Central memory CD8-positive, alpha-beta T cell (primary cell): ENCODE measurements at regions not wholly inside any gene's neighbourhood (a gene's known extent, or its start where the extent isn't known, plus 50 kb on each side); places are given as distances from the start of the nearest gene placed in this dataset.
"Not testable (repeated sequence)": the region's sequence is repeated elsewhere in the genome, so short reads cannot be mapped to it uniquely, and the experiment has no call there.

Source experiments
- ATAC-seq: fragments of 150-1000 bp; cut with Tn5 transposase; replicated peaks from 2 replicates; pipeline ENCODE4 v1.10.0; 2022; ENCODE audit warnings: mild to moderate bottlenecking, moderate FRiP score, moderate number of reproducible peaks; ENCODE audit not compliant: poor library complexity, severe bottlenecking; ENCODE audit errors: extremely low read depth
- DNase-seq, 2 donors: peaks; one replicate each; pipeline ENCODE4 v3.0.0; 2021; ENCODE audit warnings: low spot score in 2 of 2
- H3K27ac Mint-ChIP-seq: one replicate; pipeline ENCODE4 v1.8.0; 2022; ENCODE audit warnings: low read depth, mild to moderate bottlenecking, moderate library complexity, mixed read lengths
- H3K27me3 Mint-ChIP-seq: one replicate; pipeline ENCODE4 v1.8.0; 2022; ENCODE audit warnings: mixed read lengths
- H3K36me3 Mint-ChIP-seq: one replicate; pipeline ENCODE4 v1.8.0; 2022; ENCODE audit warnings: mild to moderate bottlenecking, moderate library complexity, mixed read lengths; ENCODE audit not compliant: insufficient read depth
- H3K4me1 Mint-ChIP-seq: one replicate; pipeline ENCODE4 v1.8.0; 2022; ENCODE audit warnings: mixed read lengths
- H3K4me3 Mint-ChIP-seq: one replicate; pipeline ENCODE4 v1.8.0; 2022; ENCODE audit warnings: mild to moderate bottlenecking, moderate library complexity, mixed read lengths
- H3K9me3 Mint-ChIP-seq: one replicate; pipeline ENCODE4 v1.8.0; 2022; ENCODE audit warnings: mixed read lengths

- H3K36me3 Mint-ChIP-seq, H3K27ac Mint-ChIP-seq, H3K27me3 Mint-ChIP-seq, DNase-seq, H3K4me1 Mint-ChIP-seq, H3K4me3 Mint-ChIP-seq, ATAC-seq: not testable (repeated sequence)
- peaks cover 14% of the 10 kb centered on the region for H3K9me3 Mint-ChIP-seq
Observed at GRCh38 chr11:129572667-129573066, 197.0 kb downstream of the BARX2 start.

DNA sequence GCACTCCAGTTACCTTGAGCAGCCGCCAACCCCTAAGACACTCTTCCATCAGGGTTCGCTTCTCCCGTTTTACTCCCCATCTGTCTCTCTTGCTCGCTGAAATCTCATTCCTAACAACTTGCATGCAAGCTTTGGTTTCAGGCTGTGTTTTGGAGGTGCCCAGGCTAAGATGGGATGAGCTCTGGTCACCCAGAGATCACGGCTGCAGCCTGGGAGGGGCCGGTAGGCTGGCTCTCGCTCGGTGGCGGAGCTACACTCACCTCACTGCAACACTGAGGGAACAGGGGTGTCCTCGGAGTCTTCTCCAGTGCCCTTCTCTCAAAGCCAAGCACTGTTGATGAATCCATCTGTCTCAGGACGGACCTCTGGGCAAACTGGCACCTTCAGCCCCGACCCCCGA lies 197.5 kb downstream of the BARX2 start:
- no peak for ATAC-seq
- Mint-ChIP-seq H3K27ac (no peak overlapping the region), H3K4me1 (no peaks in the 10 kb centered on the region)

DNA sequence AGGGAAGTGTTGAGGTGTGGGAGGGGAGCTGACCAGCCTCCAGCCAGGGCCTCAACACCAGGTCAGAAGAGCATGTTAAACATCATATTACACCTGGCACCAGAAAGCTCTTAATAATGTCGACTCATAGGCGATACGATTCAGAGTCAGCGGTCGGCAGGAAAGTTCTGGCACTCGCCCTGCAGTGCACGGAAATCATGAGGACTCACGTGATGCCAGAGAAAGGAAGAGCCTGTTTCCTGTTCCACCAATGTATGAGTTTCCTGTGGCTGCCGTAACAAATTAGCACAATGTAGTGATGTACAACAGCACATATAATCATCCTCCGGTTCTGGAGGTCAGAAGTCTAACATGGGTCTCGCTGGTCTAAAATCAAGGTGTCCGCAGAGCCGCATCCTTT lies 198.8 kb downstream of the BARX2 start:
- ATAC-seq: no peak
- H3K4me3 Mint-ChIP-seq: no peak overlapping the region
- H3K4me1 Mint-ChIP-seq: no peaks in the 10 kb centered on the region
- no peaks in the 10 kb centered on the region for H3K27me3 Mint-ChIP-seq
- H3K9me3 Mint-ChIP-seq: peaks cover 13% of the 10 kb centered on the region
- no peaks in the 10 kb centered on the region for H3K36me3 Mint-ChIP-seq
- no peak overlapping the region for H3K27ac Mint-ChIP-seq
- DNase-seq: no peak

More for the DNA sequence above, 197.5 kb downstream of the BARX2 start:
- H3K36me3 Mint-ChIP-seq: no peaks in the 10 kb centered on the region
- DNase-seq: no peak
- no peak overlapping the region for H3K4me3 Mint-ChIP-seq
- peaks cover 14% of the 10 kb centered on the region for H3K9me3 Mint-ChIP-seq
- no peaks in the 10 kb centered on the region for H3K27me3 Mint-ChIP-seq

DNA sequence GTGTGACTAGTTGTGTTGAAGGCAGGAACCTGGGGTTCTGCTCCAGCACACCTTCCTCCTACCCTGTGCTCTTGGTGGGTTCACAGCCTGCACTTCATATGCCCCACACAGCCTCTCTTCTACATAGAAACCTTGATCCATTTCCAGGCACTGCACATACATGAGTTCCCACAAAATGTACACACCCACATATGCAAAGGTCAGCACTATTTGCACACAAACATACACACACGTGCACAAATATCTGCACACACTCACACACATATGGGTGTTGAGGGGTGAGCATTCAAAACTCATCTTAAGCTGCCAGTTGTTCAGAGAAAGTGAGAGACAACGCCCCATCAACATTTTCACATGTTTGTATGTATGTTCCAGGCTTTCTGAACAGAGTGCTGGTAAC lies 201.0 kb downstream of the BARX2 start:
- Mint-ChIP-seq H3K4me1 (no peaks in the 10 kb centered on the region), H3K27me3 (no peaks in the 10 kb centered on the region), H3K36me3 (no peaks in the 10 kb centered on the region), H3K9me3 (peaks cover 5% of the 10 kb centered on the region), H3K27ac (no peak overlapping the region), H3K4me3 (no peak overlapping the region)
- ATAC-seq (no peak), DNase-seq (no peak)

- H3K4me3 Mint-ChIP-seq: no peak overlapping the region
Observed at GRCh38 chr11:129578006-129578405, 202.4 kb downstream of the BARX2 start.

GRCh38 chr11:129580278-129580677 lies 204.6 kb downstream of the BARX2 start:
- H3K9me3 Mint-ChIP-seq: peaks cover 5% of the 10 kb centered on the region
- H3K4me3 Mint-ChIP-seq: no peak overlapping the region
- no peak for ATAC-seq
- H3K36me3 Mint-ChIP-seq: no peaks in the 10 kb centered on the region
- no peaks in the 10 kb centered on the region for H3K4me1 Mint-ChIP-seq
- no peaks in the 10 kb centered on the region for H3K27me3 Mint-ChIP-seq
- no peak overlapping the region for H3K27ac Mint-ChIP-seq
- DNase-seq: no peak

More at GRCh38 chr11:129578006-129578405, 202.4 kb downstream of the BARX2 start:
- H3K27ac Mint-ChIP-seq: no peak overlapping the region
- H3K36me3 Mint-ChIP-seq: no peaks in the 10 kb centered on the region
- no peaks in the 10 kb centered on the region for H3K4me1 Mint-ChIP-seq
- ATAC-seq: no peak
- H3K27me3 Mint-ChIP-seq: no peaks in the 10 kb centered on the region
- DNase-seq: no peak
- peaks cover 5% of the 10 kb centered on the region for H3K9me3 Mint-ChIP-seq

- Mint-ChIP-seq H3K36me3 (no peaks in the 10 kb centered on the region), H3K4me3 (no peak overlapping the region), H3K4me1 (no peaks in the 10 kb centered on the region), H3K27me3 (no peaks in the 10 kb centered on the region), H3K9me3 (no peaks in the 10 kb centered on the region), H3K27ac (no peak overlapping the region)
- ATAC-seq: no peak
- no peak for DNase-seq
Observed at GRCh38 chr11:129584316-129584715, 208.7 kb downstream of the BARX2 start.

DNA sequence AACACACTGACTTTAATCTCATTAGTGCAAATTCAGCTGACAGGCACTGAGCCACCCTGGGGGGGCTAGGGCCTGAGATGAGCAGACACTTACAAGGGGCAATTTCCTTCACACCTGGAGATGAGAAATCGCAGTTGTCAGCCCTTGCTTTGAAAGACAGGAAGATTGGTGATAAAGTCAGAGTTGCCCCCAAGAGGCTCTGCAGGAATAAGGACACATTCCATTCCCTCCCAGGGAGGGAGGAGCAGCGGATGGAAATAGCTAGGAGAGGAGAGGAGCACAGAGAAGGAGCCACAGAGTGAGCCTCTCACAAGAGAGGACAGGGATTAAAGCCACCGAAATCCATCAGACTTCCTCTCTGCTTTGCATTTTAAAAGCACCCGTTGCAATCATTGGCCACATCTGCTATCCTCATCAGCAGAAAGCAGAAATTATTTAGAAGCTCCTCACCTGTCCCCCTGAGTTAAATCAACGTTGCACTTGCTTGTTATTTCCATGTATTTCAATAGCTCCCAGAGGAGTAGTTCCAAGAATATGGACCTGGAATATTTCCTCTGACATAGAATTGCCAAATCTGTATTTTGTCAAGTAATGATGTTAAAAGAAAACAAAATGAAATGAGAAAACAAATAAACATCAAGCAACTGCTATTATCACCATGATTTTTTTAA lies 213.7 kb downstream of the BARX2 start:
- Mint-ChIP-seq H3K9me3 (no peaks in the 10 kb centered on the region), H3K4me1 (no peaks in the 10 kb centered on the region), H3K27me3 (no peaks in the 10 kb centered on the region), H3K27ac (no peak overlapping the region), H3K36me3 (no peaks in the 10 kb centered on the region), H3K4me3 (no peak overlapping the region)
- DNase-seq (no peak), ATAC-seq (no peak)

DNA sequence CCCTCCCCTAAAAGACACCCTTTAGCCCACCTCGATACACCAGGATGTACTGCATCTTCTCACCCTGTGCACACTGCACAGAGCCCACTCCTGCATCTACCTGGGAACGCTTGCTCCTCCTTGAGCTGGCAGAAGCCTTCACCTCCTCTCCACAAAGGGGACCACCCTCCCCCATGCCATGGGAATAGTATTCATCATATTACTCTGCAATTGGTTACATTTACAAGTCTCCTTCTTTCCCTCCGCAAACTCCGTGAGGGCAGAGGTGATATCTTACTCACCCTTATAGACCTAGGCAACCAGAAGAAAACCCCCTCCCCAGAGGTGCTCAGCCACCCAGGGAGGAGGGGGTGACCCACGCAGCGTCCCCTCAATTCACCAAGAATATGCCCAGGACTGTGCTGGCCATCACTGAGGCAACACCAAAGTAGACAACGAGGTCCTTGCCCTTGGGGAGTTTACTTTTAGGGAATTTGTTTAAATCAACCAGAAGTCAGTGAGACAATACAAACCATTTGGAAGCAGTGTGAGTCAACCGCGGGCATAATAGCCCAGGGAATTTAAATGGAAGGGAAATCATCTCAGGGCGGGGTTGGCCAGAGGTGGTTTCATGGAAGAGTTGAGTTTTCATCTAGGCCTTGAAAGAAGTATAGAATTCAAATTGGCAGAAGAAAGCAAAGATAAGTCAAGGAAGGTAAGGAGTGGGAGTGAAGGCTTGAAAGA lies 214.5 kb downstream of the BARX2 start:
- no peak for ATAC-seq

DNA sequence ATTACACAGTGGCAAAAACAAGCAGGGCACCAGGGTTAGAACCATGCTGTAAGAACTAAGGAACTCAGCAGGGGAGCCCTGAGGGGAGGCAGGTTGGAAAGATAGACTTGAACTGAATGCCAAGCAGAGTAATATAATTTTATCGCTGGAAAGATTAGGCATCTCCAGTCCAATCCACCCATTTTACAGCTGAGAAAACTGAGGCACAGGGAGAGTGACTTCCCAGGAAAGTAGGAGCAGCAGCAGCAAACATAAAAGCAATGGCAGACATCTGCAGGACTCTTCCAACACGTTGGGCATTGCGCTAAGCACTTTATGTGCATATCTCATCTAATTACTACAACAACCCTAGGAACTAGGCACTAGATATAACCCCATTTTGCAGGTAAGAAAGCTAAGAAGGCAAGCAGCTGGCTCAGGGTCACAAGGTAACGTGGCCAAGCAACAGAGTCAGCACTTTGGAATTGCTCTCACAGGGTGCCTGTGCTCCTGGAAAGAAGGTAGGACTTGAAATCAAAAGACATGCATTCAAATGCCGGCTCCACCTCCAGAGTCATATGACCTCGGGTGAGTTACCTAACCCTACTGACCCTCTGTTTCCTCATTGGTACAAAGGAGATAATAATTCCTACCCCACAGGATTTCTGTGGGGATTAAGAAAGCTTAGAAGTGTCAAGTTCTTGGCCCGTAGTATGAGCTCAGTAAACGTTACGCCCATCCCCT lies 215.3 kb downstream of the BARX2 start:
- H3K36me3 Mint-ChIP-seq: no peaks in the 10 kb centered on the region
- no peak overlapping the region for H3K27ac Mint-ChIP-seq
- ATAC-seq: no peak
- H3K9me3 Mint-ChIP-seq: no peaks in the 10 kb centered on the region
- no peak for DNase-seq
- no peak overlapping the region for H3K4me3 Mint-ChIP-seq
- H3K27me3 Mint-ChIP-seq: no peaks in the 10 kb centered on the region
- no peaks in the 10 kb centered on the region for H3K4me1 Mint-ChIP-seq

More for the DNA sequence above, 214.5 kb downstream of the BARX2 start:
- DNase-seq: no peak
- Mint-ChIP-seq H3K9me3 (no peaks in the 10 kb centered on the region), H3K27me3 (no peaks in the 10 kb centered on the region), H3K36me3 (no peaks in the 10 kb centered on the region), H3K4me1 (no peaks in the 10 kb centered on the region), H3K4me3 (no peak overlapping the region), H3K27ac (no peak overlapping the region)

- Mint-ChIP-seq H3K36me3 (no peaks in the 10 kb centered on the region), H3K27ac (no peak overlapping the region), H3K4me3 (no peak overlapping the region), H3K27me3 (no peaks in the 10 kb centered on the region), H3K4me1 (no peaks in the 10 kb centered on the region), H3K9me3 (peaks cover 6% of the 10 kb centered on the region)
- DNase-seq (no peak), ATAC-seq (no peak)
Observed at GRCh38 chr11:129591527-129591926, 215.9 kb downstream of the BARX2 start.

DNA sequence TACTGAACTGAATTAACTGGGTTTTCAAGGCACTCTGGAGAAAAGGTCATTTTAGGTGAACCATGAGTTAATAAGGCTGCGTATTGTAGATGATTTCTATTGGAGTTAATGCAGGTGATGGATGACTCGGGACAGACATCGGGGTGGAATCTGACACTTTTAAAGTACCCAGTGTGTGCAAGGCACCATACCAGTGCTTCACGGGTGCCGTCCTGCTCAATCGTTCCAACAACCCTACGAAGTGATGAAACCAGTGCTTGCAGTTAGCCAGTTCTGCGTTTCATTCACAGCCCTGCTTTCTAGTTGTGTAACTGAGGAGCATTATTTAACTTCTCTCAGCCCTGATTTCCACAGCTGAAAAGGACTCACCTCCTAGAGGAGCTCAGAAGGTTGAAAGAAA lies 216.5 kb downstream of the BARX2 start:
- Mint-ChIP-seq H3K36me3 (no peaks in the 10 kb centered on the region), H3K9me3 (peaks cover 6% of the 10 kb centered on the region)

GRCh38 chr11:129593098-129593497 lies 217.4 kb downstream of the BARX2 start:
- peaks cover 6% of the 10 kb centered on the region for H3K9me3 Mint-ChIP-seq
- no peak overlapping the region for H3K4me3 Mint-ChIP-seq
- no peak overlapping the region for H3K27ac Mint-ChIP-seq
- no peaks in the 10 kb centered on the region for H3K36me3 Mint-ChIP-seq
- DNase-seq: no peak
- no peak for ATAC-seq
- H3K27me3 Mint-ChIP-seq: no peaks in the 10 kb centered on the region
- H3K4me1 Mint-ChIP-seq: no peaks in the 10 kb centered on the region

More for the DNA sequence above, 216.5 kb downstream of the BARX2 start:
- DNase-seq (no peak), ATAC-seq (no peak)
- Mint-ChIP-seq H3K4me3 (no peak overlapping the region), H3K27me3 (no peaks in the 10 kb centered on the region), H3K4me1 (no peaks in the 10 kb centered on the region), H3K27ac (no peak overlapping the region)
